SK-N-SH treated with all-trans-retinoic acid at 6 μM for 48 hours (cell line): ENCODE measurements at regions not wholly inside any gene's neighbourhood (a gene's known extent, or its start where the extent isn't known, plus 50 kb on each side); places are given as distances from the start of the nearest gene placed in this dataset.

Source experiments
- ATAC-seq: fragments of 200-7000 bp; cut with Tn5 transposase; 3 replicates; pipeline ENCODE4 v1.9.1; 2020; ENCODE audit warnings: mild to moderate bottlenecking, moderate library complexity
- ARNTL ChIP-seq: fragments of 450-650 bp; formaldehyde crosslinking; IDR thresholded peaks from 2 replicates; pipeline ENCODE4 v1.5.0; 2020; ENCODE audit warnings: low read depth, mild to moderate bottlenecking, moderate library complexity, borderline replicate concordance
- BACH2 ChIP-seq: fragments of 250-450 bp; sonication (Bioruptor Pico); IDR thresholded peaks from 2 replicates; pipeline ENCODE4 v1.9.0; 2021; ENCODE audit warnings: mild to moderate bottlenecking, borderline replicate concordance
- CREB5 ChIP-seq: fragments of 250-450 bp; sonication (Bioruptor Pico); IDR thresholded peaks from 2 replicates; pipeline ENCODE4 v1.5.1; 2020; ENCODE audit warnings: low read depth, mild to moderate bottlenecking, moderate library complexity
- CSRNP3 ChIP-seq: fragments of 250-450 bp; sonication (Bioruptor Pico); IDR thresholded peaks from 2 replicates; pipeline ENCODE4 v1.5.1; 2021; ENCODE audit warnings: mild to moderate bottlenecking, moderate library complexity
- ESRRG ChIP-seq: fragments of 250-450 bp; sonication (Bioruptor Pico); IDR thresholded peaks from 2 replicates; pipeline ENCODE4 v1.6.1; 2021; ENCODE audit warnings: mild to moderate bottlenecking
- GLIS3 ChIP-seq: fragments of 250-450 bp; sonication (Bioruptor Pico); IDR thresholded peaks from 2 replicates; pipeline ENCODE4 v1.5.0; 2020; ENCODE audit warnings: mild to moderate bottlenecking, moderate library complexity
- ISL1 ChIP-seq: fragments of 250-450 bp; sonication (Bioruptor Pico); IDR thresholded peaks from 2 replicates; pipeline ENCODE4 v2.1.2; 2022; ENCODE audit warnings: mild to moderate bottlenecking, moderate library complexity
- OSR1 ChIP-seq: fragments of 250-450 bp; sonication (Bioruptor Pico); IDR thresholded peaks from 2 replicates; pipeline ENCODE4 v1.8.0; 2022; ENCODE audit warnings: moderate library complexity, mild to moderate bottlenecking, inconsistent platforms
- PATZ1 ChIP-seq: fragments of 250-450 bp; sonication (Bioruptor Pico); IDR thresholded peaks from 2 replicates; pipeline ENCODE4 v1.8.0; 2020; ENCODE audit warnings: mild to moderate bottlenecking, moderate library complexity, borderline replicate concordance
- PPARA ChIP-seq: fragments of 250-450 bp; sonication (Bioruptor Pico); IDR thresholded peaks from 2 replicates; pipeline ENCODE4 v1.5.0; 2020; ENCODE audit warnings: mild to moderate bottlenecking, borderline replicate concordance
- SNAI2 ChIP-seq: fragments of 250-450 bp; sonication (Bioruptor Pico); IDR thresholded peaks from 2 replicates; pipeline ENCODE4 v1.5.0; 2020; ENCODE audit warnings: mild to moderate bottlenecking, moderate library complexity
- TCF4 ChIP-seq: fragments of 250-450 bp; sonication (Bioruptor Pico); IDR thresholded peaks from 2 replicates; pipeline ENCODE4 v1.8.0; 2021; ENCODE audit warnings: mild to moderate bottlenecking, moderate library complexity, borderline replicate concordance
- TOX ChIP-seq: fragments of 250-450 bp; sonication (Bioruptor Pico); IDR thresholded peaks from 2 replicates; pipeline ENCODE4 v1.8.0; 2021; ENCODE audit warnings: mild to moderate bottlenecking, moderate library complexity, borderline replicate concordance
- TSHZ2 ChIP-seq: fragments of 250-450 bp; sonication (Bioruptor Pico); IDR thresholded peaks from 2 replicates; pipeline ENCODE4 v1.5.0; 2020; ENCODE audit warnings: mild to moderate bottlenecking, moderate library complexity
- ZC3H10 ChIP-seq: fragments of 250-450 bp; sonication (Bioruptor Pico); IDR thresholded peaks from 2 replicates; pipeline ENCODE4 v1.5.1; 2021; ENCODE audit warnings: mild to moderate bottlenecking, moderate library complexity
- ZFP3 ChIP-seq: fragments of 250-450 bp; sonication (Bioruptor Pico); IDR thresholded peaks from 2 replicates; pipeline ENCODE4 v1.5.0; 2020; ENCODE audit warnings: mild to moderate bottlenecking, moderate library complexity
- ZFP30 ChIP-seq: fragments of 450-650 bp; formaldehyde crosslinking; IDR thresholded peaks from 2 replicates; pipeline ENCODE4 v1.5.0; 2022; ENCODE audit warnings: mild to moderate bottlenecking, moderate library complexity
- ZNF70 ChIP-seq: fragments of 450-650 bp; formaldehyde crosslinking; IDR thresholded peaks from 2 replicates; pipeline ENCODE4 v1.5.0; 2020; ENCODE audit warnings: mild to moderate bottlenecking, moderate library complexity
- ZNF8 ChIP-seq: fragments of 450-650 bp; formaldehyde crosslinking; IDR thresholded peaks from 2 replicates; pipeline ENCODE4 v1.5.0; 2020; ENCODE audit warnings: mild to moderate bottlenecking, moderate library complexity

- TF ChIP-seq CSRNP3 (CRISPR knock-in tag) (no peak), ESRRG (CRISPR knock-in tag) (no peak), SNAI2 (CRISPR knock-in tag) (no peak), ARNTL (no peak)
Observed at GRCh38 chr2:122519366-122519765, 763.9 kb downstream of the TSN start (continued).

GRCh38 chr2:122519821-122520611, 764.6 kb downstream of the TSN start:
- ATAC-seq: no peak
- TF ChIP-seq BACH2 (no peak), OSR1 (no peak), ESRRG (CRISPR knock-in tag) (no peak)
- TF ChIP-seq, all 23 proteins: peak for 0

- ATAC-seq: no peak
- TF ChIP-seq TOX (CRISPR knock-in tag): no peak
- TF ChIP-seq PPARA (CRISPR knock-in tag): no peak
- TF ChIP-seq ZFP3: no peak
- no peak for TF ChIP-seq ZFP30
- no peak for TF ChIP-seq ZNF8 (CRISPR knock-in tag)
- TF ChIP-seq TSHZ2: no peak
- no peak for TF ChIP-seq GLIS3 (CRISPR knock-in tag)
- TF ChIP-seq TCF4 (CRISPR knock-in tag): no peak
- TF ChIP-seq ISL1 (CRISPR knock-in tag): no peak
- TF ChIP-seq ARNTL: no peak
- TF ChIP-seq CREB5 (CRISPR knock-in tag): no peak
- no peak for TF ChIP-seq SNAI2 (CRISPR knock-in tag)
- TF ChIP-seq PATZ1 (CRISPR knock-in tag): no peak
- no peak for TF ChIP-seq BACH2
- TF ChIP-seq ZC3H10 (CRISPR knock-in tag): no peak
- TF ChIP-seq ZNF70: no peak
Observed at GRCh38 chr2:122523143-122523542, 767.7 kb downstream of the TSN start.

- no peak for ATAC-seq
- TF ChIP-seq ZFP30: no peak
- no peak for TF ChIP-seq ZFP3
- TF ChIP-seq CREB5 (CRISPR knock-in tag): no peak
- TF ChIP-seq, all 23 proteins: peak for 0
Observed at GRCh38 chr2:122523981-122524380, 768.5 kb downstream of the TSN start.
